Central memory CD8-positive, alpha-beta T cell (primary cell): ENCODE measurements at regions not wholly inside any gene's neighbourhood (a gene's known extent, or its start where the extent isn't known, plus 50 kb on each side); places are given as distances from the start of the nearest gene placed in this dataset.

Source experiments
- ATAC-seq: fragments of 150-1000 bp; cut with Tn5 transposase; replicated peaks from 2 replicates; pipeline ENCODE4 v1.10.0; 2022; ENCODE audit warnings: mild to moderate bottlenecking, moderate FRiP score, moderate number of reproducible peaks; ENCODE audit not compliant: poor library complexity, severe bottlenecking; ENCODE audit errors: extremely low read depth
- DNase-seq, 2 donors: peaks; one replicate each; pipeline ENCODE4 v3.0.0; 2021; ENCODE audit warnings: low spot score in 2 of 2
- H3K27ac Mint-ChIP-seq: one replicate; pipeline ENCODE4 v1.8.0; 2022; ENCODE audit warnings: low read depth, mild to moderate bottlenecking, moderate library complexity, mixed read lengths
- H3K27me3 Mint-ChIP-seq: one replicate; pipeline ENCODE4 v1.8.0; 2022; ENCODE audit warnings: mixed read lengths
- H3K36me3 Mint-ChIP-seq: one replicate; pipeline ENCODE4 v1.8.0; 2022; ENCODE audit warnings: mild to moderate bottlenecking, moderate library complexity, mixed read lengths; ENCODE audit not compliant: insufficient read depth
- H3K4me1 Mint-ChIP-seq: one replicate; pipeline ENCODE4 v1.8.0; 2022; ENCODE audit warnings: mixed read lengths
- H3K4me3 Mint-ChIP-seq: one replicate; pipeline ENCODE4 v1.8.0; 2022; ENCODE audit warnings: mild to moderate bottlenecking, moderate library complexity, mixed read lengths
- H3K9me3 Mint-ChIP-seq: one replicate; pipeline ENCODE4 v1.8.0; 2022; ENCODE audit warnings: mixed read lengths

DNA sequence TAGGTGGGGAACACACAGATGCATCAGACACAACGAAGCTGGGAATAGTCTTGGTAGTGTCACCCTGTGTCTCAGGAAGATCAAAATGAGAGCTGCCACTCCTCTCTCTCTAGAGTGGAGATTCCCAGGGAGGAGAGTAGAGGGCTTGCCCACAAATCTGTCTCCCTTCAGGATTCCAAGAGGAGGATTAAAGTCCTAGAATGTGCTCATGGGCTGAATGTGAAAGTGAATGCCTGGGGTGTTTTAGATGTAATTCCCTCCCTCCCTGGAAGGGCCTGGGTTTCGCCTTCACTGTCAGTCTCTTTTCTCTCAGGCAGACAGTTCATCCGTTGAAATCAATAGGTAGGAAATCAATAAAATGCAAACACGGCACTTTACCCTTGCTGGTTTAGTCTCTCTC, 282.6 kb upstream of the PPARGC1A start:
- no peaks in the 10 kb centered on the region for H3K27me3 Mint-ChIP-seq
- H3K27ac Mint-ChIP-seq, result no peak overlapping the region
- no peak overlapping the region for H3K4me3 Mint-ChIP-seq
- no peak for ATAC-seq
- H3K36me3 Mint-ChIP-seq, result no peaks in the 10 kb centered on the region
- H3K9me3 Mint-ChIP-seq, result peaks cover 32% of the 10 kb centered on the region
- DNase-seq, result no peak
- no peaks in the 10 kb centered on the region for H3K4me1 Mint-ChIP-seq

DNA sequence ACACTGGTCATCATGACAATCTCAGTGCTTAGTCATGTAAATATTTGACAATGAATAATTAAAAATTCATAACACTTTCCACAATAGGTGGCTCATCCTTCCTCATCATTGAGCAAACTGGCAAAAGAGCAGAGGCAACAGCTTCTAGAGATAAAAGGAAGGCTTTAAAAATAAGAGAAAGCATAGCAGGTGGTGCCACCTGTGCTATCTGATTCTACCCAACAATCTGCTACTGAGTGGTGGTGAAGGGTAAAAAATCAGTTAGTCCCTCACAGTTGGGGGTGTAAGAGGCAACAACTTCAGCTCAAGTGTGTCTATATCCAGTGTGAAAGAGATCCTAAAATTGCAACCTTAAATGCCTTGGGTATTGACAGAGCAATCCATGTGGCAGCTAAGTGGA, 280.1 kb upstream of the PPARGC1A start:
- H3K36me3 Mint-ChIP-seq, result no peaks in the 10 kb centered on the region
- peaks cover 22% of the 10 kb centered on the region for H3K9me3 Mint-ChIP-seq
- H3K27me3 Mint-ChIP-seq, result no peaks in the 10 kb centered on the region
- H3K4me3 Mint-ChIP-seq, result no peak overlapping the region
- DNase-seq (no peak), ATAC-seq (no peak)
- H3K4me1 Mint-ChIP-seq, result no peaks in the 10 kb centered on the region
- no peak overlapping the region for H3K27ac Mint-ChIP-seq

- ATAC-seq (no peak), DNase-seq (no peak)
- Mint-ChIP-seq H3K27ac (no peak overlapping the region), H3K4me1 (no peaks in the 10 kb centered on the region), H3K9me3 (peaks cover 16% of the 10 kb centered on the region), H3K27me3 (no peaks in the 10 kb centered on the region), H3K36me3 (no peaks in the 10 kb centered on the region), H3K4me3 (no peak overlapping the region)
Measured at GRCh38 chr4:24168658-24169057, 278.8 kb upstream of the PPARGC1A start.

GRCh38 chr4:24166501-24166900, 276.7 kb upstream of the PPARGC1A start:
- no peaks in the 10 kb centered on the region for H3K27me3 Mint-ChIP-seq

GRCh38 chr4:24164797-24165196, 274.9 kb upstream of the PPARGC1A start:
- no peak for DNase-seq
- no peaks in the 10 kb centered on the region for H3K4me1 Mint-ChIP-seq

More at GRCh38 chr4:24166501-24166900, 276.7 kb upstream of the PPARGC1A start:
- H3K4me1 Mint-ChIP-seq, result no peaks in the 10 kb centered on the region
- peaks cover 14% of the 10 kb centered on the region for H3K9me3 Mint-ChIP-seq
- H3K27ac Mint-ChIP-seq, result no peak overlapping the region
- no peak for ATAC-seq
- H3K36me3 Mint-ChIP-seq, result no peaks in the 10 kb centered on the region
- H3K4me3 Mint-ChIP-seq, result no peak overlapping the region
- no peak for DNase-seq

GRCh38 chr4:24164054-24164693, 274.3 kb upstream of the PPARGC1A start:
- Mint-ChIP-seq H3K27me3 (no peaks in the 10 kb centered on the region), H3K36me3 (no peaks in the 10 kb centered on the region), H3K27ac (no peak overlapping the region), H3K4me1 (no peaks in the 10 kb centered on the region), H3K4me3 (no peak overlapping the region), H3K9me3 (peaks cover 9% of the 10 kb centered on the region)
- DNase-seq, result no peak
- no peak for ATAC-seq

More at GRCh38 chr4:24164797-24165196, 274.9 kb upstream of the PPARGC1A start:
- Mint-ChIP-seq H3K4me3 (no peak overlapping the region), H3K27me3 (no peaks in the 10 kb centered on the region), H3K36me3 (no peaks in the 10 kb centered on the region), H3K27ac (no peak overlapping the region), H3K9me3 (peaks cover 9% of the 10 kb centered on the region)
- ATAC-seq, result no peak

DNA sequence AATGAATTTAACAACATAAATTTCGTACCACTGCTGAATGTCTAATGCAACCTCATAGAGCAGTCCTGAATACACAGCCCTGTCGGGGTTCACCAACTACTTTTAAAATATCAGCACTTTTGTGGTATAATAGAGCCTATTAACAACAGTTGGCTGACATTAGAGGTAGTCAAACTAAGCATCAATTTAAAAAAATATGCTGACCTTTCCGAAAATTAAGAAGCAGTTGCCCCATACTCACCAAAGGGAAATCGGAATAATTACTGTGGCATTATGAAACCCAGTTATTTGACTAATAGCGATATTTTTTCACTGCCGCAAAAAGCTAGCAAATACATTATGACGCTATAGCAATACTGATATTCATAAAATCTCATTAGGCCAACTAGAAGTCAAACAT, 273.5 kb upstream of the PPARGC1A start:
- Mint-ChIP-seq H3K27me3 (no peaks in the 10 kb centered on the region), H3K4me1 (no peaks in the 10 kb centered on the region), H3K9me3 (peaks cover 10% of the 10 kb centered on the region), H3K4me3 (no peak overlapping the region), H3K27ac (no peak overlapping the region), H3K36me3 (no peaks in the 10 kb centered on the region)
- DNase-seq (no peak), ATAC-seq (no peak)

GRCh38 chr4:24160358-24160757, 270.5 kb upstream of the PPARGC1A start:
- H3K27ac Mint-ChIP-seq, result no peak overlapping the region
- DNase-seq, result no peak
- H3K27me3 Mint-ChIP-seq, result no peaks in the 10 kb centered on the region
- no peaks in the 10 kb centered on the region for H3K4me1 Mint-ChIP-seq
- H3K9me3 Mint-ChIP-seq, result peaks cover 23% of the 10 kb centered on the region
- H3K4me3 Mint-ChIP-seq, result no peak overlapping the region
- H3K36me3 Mint-ChIP-seq, result no peaks in the 10 kb centered on the region
- ATAC-seq, result no peak

DNA sequence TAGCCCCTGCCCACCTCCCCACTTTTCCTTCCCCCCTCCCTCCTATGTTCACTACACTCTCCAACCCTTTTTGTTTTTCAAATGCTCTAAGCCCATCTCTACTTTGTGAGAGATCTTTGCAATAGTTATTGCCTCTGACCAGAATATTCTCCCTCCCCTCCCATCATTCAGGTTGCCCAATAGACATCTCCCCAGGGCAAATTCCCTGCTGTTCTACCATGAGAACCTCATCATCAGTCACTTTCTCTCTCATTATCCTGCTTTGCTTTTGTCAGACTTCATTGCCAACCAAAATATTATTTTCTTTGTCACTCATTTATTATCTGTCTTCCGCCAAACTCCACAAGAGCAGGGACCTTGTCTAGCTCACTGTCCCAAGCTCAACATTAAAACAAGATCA, 268.2 kb upstream of the PPARGC1A start:
- Mint-ChIP-seq H3K9me3 (peaks cover 23% of the 10 kb centered on the region), H3K36me3 (no peaks in the 10 kb centered on the region), H3K4me3 (no peak overlapping the region), H3K27me3 (no peaks in the 10 kb centered on the region), H3K27ac (no peak overlapping the region), H3K4me1 (no peaks in the 10 kb centered on the region)
- no peak for DNase-seq
- no peak for ATAC-seq

- Mint-ChIP-seq H3K9me3 (no peaks in the 10 kb centered on the region), H3K27me3 (no peaks in the 10 kb centered on the region), H3K36me3 (peaks cover 2% of the 10 kb centered on the region), H3K4me3 (no peak overlapping the region), H3K27ac (no peak overlapping the region), H3K4me1 (no peaks in the 10 kb centered on the region)
- ATAC-seq (no peak), DNase-seq (no peak)
Measured at GRCh38 chr4:24150034-24150433, 260.2 kb upstream of the PPARGC1A start.

DNA sequence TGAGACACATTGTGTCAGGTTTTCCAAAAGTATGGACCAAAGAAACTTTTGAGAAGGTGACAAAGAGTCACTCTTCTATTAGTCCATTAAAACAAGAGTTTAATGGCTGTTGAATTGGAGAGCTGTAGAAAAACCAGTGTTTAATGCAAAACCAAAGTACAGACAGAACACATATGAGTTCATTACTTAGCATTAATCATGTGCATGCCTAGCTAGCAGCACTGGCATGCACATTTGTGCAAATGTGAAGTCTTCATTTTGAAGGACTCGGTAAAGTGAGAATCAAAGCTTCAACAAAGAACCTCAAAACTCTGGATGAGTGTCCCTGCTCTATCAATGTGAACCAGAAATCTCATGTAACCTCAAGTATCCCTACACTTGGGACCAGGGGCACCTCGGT, 256.3 kb upstream of the PPARGC1A start:
- no peak overlapping the region for H3K27ac Mint-ChIP-seq
- DNase-seq, result no peak
- no peaks in the 10 kb centered on the region for H3K27me3 Mint-ChIP-seq
- no peak for ATAC-seq
- peaks cover 6% of the 10 kb centered on the region for H3K9me3 Mint-ChIP-seq
- peaks cover 2% of the 10 kb centered on the region for H3K36me3 Mint-ChIP-seq
- no peak overlapping the region for H3K4me3 Mint-ChIP-seq
- H3K4me1 Mint-ChIP-seq, result no peaks in the 10 kb centered on the region

DNA sequence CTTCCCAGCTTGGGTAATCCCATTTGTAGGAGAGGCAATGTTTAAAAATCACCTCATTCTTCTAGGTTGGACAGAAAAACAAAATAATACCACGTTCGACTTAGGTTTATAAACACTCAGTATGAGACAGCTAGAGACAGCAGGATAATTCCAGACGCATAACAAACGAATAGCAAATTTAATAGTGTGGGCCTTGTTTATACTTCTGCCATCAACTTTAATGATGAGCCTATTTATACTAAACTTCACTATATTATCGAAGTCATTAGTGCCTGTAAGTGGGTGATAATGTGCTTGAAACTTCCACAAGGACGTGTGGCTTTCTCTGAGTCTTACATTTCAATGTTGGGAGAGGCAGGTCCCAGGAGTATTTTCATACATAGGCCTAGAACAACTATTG, 255.7 kb upstream of the PPARGC1A start:
- H3K4me1 Mint-ChIP-seq, result no peaks in the 10 kb centered on the region
- ATAC-seq (no peak), DNase-seq (no peak)
- peaks cover 6% of the 10 kb centered on the region for H3K9me3 Mint-ChIP-seq
- H3K27ac Mint-ChIP-seq, result no peak overlapping the region
- H3K36me3 Mint-ChIP-seq, result peaks cover 2% of the 10 kb centered on the region
- no peaks in the 10 kb centered on the region for H3K27me3 Mint-ChIP-seq
- no peak overlapping the region for H3K4me3 Mint-ChIP-seq

DNA sequence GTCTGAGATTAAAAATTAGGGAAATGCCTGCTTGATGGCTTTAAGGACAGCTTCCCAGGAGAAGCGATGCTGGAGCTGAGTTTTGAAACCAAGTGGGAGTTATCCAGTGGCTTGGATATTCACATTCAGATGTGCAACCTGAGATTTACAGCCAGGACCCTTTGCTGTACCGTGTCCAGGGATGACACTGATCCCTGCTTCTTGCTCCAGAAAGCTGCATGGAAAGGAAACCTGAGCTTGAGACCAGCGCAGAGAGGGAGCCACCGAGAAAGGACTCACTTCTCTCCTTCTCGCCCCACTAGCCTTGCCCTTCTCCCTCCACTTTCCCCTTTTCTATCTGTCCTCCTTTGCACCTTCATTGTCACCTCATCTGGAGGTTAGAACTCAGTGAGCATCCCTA, 254.5 kb upstream of the PPARGC1A start:
- H3K27ac Mint-ChIP-seq, result no peak overlapping the region

More for the DNA sequence above, 254.5 kb upstream of the PPARGC1A start:
- no peak for DNase-seq
- H3K27me3 Mint-ChIP-seq, result no peaks in the 10 kb centered on the region
- ATAC-seq, result no peak
- no peaks in the 10 kb centered on the region for H3K4me1 Mint-ChIP-seq
- peaks cover 2% of the 10 kb centered on the region for H3K36me3 Mint-ChIP-seq
- H3K9me3 Mint-ChIP-seq, result peaks cover 6% of the 10 kb centered on the region
- no peak overlapping the region for H3K4me3 Mint-ChIP-seq
